ENCODE measurements at regions not wholly inside any gene's neighbourhood (a gene's known extent, or its start where the extent isn't known, plus 50 kb on each side); places are given as distances from the start of the nearest gene placed in this dataset.

- ChIA-PET CTCF (no interaction called here), POLR2A (ENCODE audit: unreplicated experiment) (no interaction called here)
- ATAC-seq (no peak), DNase-seq (no peak)
- Histone ChIP-seq H4K20me1 (ENCODE audit: low read length) (no peaks in the 10 kb centered on the region), H3K36me3 (ENCODE audit: low read depth, low read length) (no peaks in the 10 kb centered on the region), H3K4me1 (ENCODE audit: insufficient read depth, low read length) (no peaks in the 10 kb centered on the region), H3K9me3 (ENCODE audit: low read length) (no peaks in the 10 kb centered on the region), H3K27me3 (ENCODE audit: low read length) (no peaks in the 10 kb centered on the region), H2AFZ (ENCODE audit: low read length) (no peak overlapping the region), H3K27ac (ENCODE audit: low read length) (no peak overlapping the region), H3K79me2 (ENCODE audit: low read length) (no peaks in the 10 kb centered on the region), H3K4me3 (ENCODE audit: low read length) (no peak overlapping the region), H3F3A (ENCODE audit: low read length, unreplicated experiment) (no peaks in the 10 kb centered on the region), H3K4me2 (ENCODE audit: low read length) (no peak overlapping the region), H3K9me2 (replicated peaks; ENCODE audit: low read length) (no peaks in the 10 kb centered on the region), H3K9ac (ENCODE audit: low read length) (no peak overlapping the region)
- intact Hi-C loops (cut with micrococcal nuclease): no loop called here
- TF ChIP-seq, protein P1, sequence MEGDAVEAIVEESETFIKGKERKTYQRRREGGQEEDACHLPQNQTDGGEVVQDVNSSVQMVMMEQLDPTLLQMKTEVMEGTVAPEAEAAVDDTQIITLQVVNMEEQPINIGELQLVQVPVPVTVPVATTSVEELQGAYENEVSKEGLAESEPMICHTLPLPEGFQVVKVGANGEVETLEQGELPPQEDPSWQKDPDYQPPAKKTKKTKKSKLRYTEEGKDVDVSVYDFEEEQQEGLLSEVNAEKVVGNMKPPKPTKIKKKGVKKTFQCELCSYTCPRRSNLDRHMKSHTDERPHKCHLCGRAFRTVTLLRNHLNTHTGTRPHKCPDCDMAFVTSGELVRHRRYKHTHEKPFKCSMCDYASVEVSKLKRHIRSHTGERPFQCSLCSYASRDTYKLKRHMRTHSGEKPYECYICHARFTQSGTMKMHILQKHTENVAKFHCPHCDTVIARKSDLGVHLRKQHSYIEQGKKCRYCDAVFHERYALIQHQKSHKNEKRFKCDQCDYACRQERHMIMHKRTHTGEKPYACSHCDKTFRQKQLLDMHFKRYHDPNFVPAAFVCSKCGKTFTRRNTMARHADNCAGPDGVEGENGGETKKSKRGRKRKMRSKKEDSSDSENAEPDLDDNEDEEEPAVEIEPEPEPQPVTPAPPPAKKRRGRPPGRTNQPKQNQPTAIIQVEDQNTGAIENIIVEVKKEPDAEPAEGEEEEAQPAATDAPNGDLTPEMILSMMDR (conservative IDR thresholded peaks at IDR 0.05; ENCODE audit: low read depth, low read length): no peak
- TF ChIP-seq EZH2phosphoT487 (IDR thresholded peaks at IDR 0.05; ENCODE audit: borderline replicate concordance, low read length) (no peak), EZH2 (IDR thresholded peaks at IDR 0.05; ENCODE audit: low read length, unreplicated experiment) (no peak)
- no TSS peak for BruUV-seq (replicated peaks)
These were observed 667.5 kb upstream of the RBFOX1 start for GRCh38 chr16:6665126-6665525.

DNA sequence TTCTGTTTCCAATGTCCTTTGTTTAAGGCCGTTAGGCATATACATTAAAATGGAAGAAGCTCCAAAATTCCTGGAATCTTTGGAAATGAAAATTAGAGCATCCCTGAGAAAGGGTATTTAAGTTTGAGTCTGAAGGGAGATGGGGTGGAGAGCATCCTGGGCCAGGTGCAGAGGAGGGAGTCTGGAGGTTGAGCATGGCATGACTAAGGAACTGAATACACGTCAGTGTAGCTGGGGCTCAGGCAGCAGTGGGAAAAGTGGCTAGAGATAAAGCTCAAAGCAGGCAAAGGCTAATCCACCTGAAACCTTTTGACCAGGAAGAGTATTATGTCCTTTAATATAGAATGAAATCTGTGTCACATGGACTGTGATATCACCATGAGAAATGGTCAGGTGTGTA is 669.0 kb upstream of the RBFOX1 start:
- ChIA-PET POLR2A (ENCODE audit: unreplicated experiment) (no interaction called here), CTCF (no interaction called here)

DNA sequence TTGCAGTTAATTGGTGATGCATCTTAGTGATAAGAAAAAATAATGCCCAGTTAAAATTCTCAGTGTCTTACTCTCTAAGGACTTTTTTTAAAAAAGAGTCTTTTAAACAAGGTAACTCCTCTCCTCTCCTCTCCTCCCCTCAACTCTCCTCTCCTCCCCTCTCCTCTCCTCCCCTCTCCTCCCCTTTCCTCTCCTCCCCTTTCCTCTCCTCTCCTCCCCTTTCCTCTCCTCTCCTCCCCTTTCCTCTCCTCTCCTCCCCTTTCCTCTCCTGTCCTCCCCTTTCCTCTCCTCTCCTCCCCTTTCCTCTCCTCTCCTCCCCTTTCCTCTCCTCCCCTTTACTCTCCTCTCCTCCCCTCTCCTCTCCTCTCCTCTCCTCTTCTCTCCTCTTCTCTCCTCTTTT is 675.9 kb upstream of the RBFOX1 start:
- intact Hi-C loops (cut with micrococcal nuclease): no loop called here
- H3K9me2 ChIP-seq (replicated peaks; ENCODE audit: low read length): no peaks in the 10 kb centered on the region
- no peaks in the 10 kb centered on the region for H3K4me1 ChIP-seq (ENCODE audit: insufficient read depth, low read length)
- no peaks in the 10 kb centered on the region for H3K79me2 ChIP-seq (ENCODE audit: low read length)
- H2AFZ ChIP-seq (ENCODE audit: low read length): no peak overlapping the region
- H3F3A ChIP-seq (ENCODE audit: low read length, unreplicated experiment): no peaks in the 10 kb centered on the region
- no peaks in the 10 kb centered on the region for H3K9me3 ChIP-seq (ENCODE audit: low read length)
- ChIA-PET CTCF (no interaction called here), POLR2A (ENCODE audit: unreplicated experiment) (no interaction called here)
- DNase-seq: no peak
- no peak overlapping the region for H3K4me2 ChIP-seq (ENCODE audit: low read length)
- BruUV-seq (replicated peaks): no TSS peak
- TF ChIP-seq EZH2phosphoT487 (IDR thresholded peaks at IDR 0.05; ENCODE audit: borderline replicate concordance, low read length) (no peak), EZH2 (IDR thresholded peaks at IDR 0.05; ENCODE audit: low read length, unreplicated experiment) (no peak)
- TF ChIP-seq, protein P1 (conservative IDR thresholded peaks at IDR 0.05; ENCODE audit: low read depth, low read length): no peak
- no peaks in the 10 kb centered on the region for H3K27me3 ChIP-seq (ENCODE audit: low read length)
- ATAC-seq: no peak
- no peaks in the 10 kb centered on the region for H3K36me3 ChIP-seq (ENCODE audit: low read depth, low read length)
- H3K27ac ChIP-seq (ENCODE audit: low read length): no peak overlapping the region
- no peak overlapping the region for H3K9ac ChIP-seq (ENCODE audit: low read length)
- no peak overlapping the region for H3K4me3 ChIP-seq (ENCODE audit: low read length)
- H4K20me1 ChIP-seq (ENCODE audit: low read length): no peaks in the 10 kb centered on the region

More for the DNA sequence above, 669.0 kb upstream of the RBFOX1 start:
- no peaks in the 10 kb centered on the region for H3K79me2 ChIP-seq (ENCODE audit: low read length)
- H3K9me2 ChIP-seq (replicated peaks; ENCODE audit: low read length): no peaks in the 10 kb centered on the region
- no TSS peak for BruUV-seq (replicated peaks)
- H3K36me3 ChIP-seq (ENCODE audit: low read depth, low read length): no peaks in the 10 kb centered on the region
- H3K4me2 ChIP-seq (ENCODE audit: low read length): no peak overlapping the region
- intact Hi-C loops (cut with micrococcal nuclease): no loop called here
- H3K27me3 ChIP-seq (ENCODE audit: low read length): no peaks in the 10 kb centered on the region
- no peak overlapping the region for H3K27ac ChIP-seq (ENCODE audit: low read length)
- no peaks in the 10 kb centered on the region for H3F3A ChIP-seq (ENCODE audit: low read length, unreplicated experiment)
- H3K9ac ChIP-seq (ENCODE audit: low read length): no peak overlapping the region
- no peaks in the 10 kb centered on the region for H4K20me1 ChIP-seq (ENCODE audit: low read length)
- ATAC-seq: no peak
- TF ChIP-seq EZH2phosphoT487 (IDR thresholded peaks at IDR 0.05; ENCODE audit: borderline replicate concordance, low read length): no peak
- H3K9me3 ChIP-seq (ENCODE audit: low read length): no peaks in the 10 kb centered on the region
- no peak overlapping the region for H2AFZ ChIP-seq (ENCODE audit: low read length)
- no peak overlapping the region for H3K4me3 ChIP-seq (ENCODE audit: low read length)
- no peaks in the 10 kb centered on the region for H3K4me1 ChIP-seq (ENCODE audit: insufficient read depth, low read length)
- DNase-seq: no peak
